ENCODE measurements at regions not wholly inside any gene's neighbourhood (a gene's known extent, or its start where the extent isn't known, plus 50 kb on each side); places are given as distances from the start of the nearest gene placed in this dataset.

GRCh38 chr5:67291671-67292070, 95.1 kb upstream of the CD180 start:
- TF ChIP-seq POLR2A (IDR thresholded peaks at IDR 0.05) (no peak), CTCF (IDR thresholded peaks at IDR 0.05) (no peak)

Data from vagina (tissue), 2 donors.